ENCODE measurements at regions not wholly inside any gene's neighbourhood (a gene's known extent, or its start where the extent isn't known, plus 50 kb on each side); places are given as distances from the start of the nearest gene placed in this dataset.
A peak's percentile ranks its signal among the peaks of the same experiment; 100 is the strongest.

GRCh38 chr11:44427432-44427831, 117.5 kb upstream of the ALX4 start:
- Histone ChIP-seq H3K27me3 (ENCODE audit: insufficient read depth, low read length) (peaks cover 25% of the 10 kb centered on the region), H2AFZ (ENCODE audit: low read depth, low read length, poor library complexity, severe bottlenecking) (no peak overlapping the region), H3K79me2 (ENCODE audit: insufficient read depth, low read length) (no peaks in the 10 kb centered on the region), H3K9me3 (ENCODE audit: control insufficient read depth in 1 of 2, insufficient read depth in 1 of 2, low read depth in 1 of 2, low read length in 2 of 2) (no peaks in the 10 kb centered on the region), H3K4me3 (replicated peaks in 1 of 2; ENCODE audit: low read depth in 1 of 2, low read length in 2 of 2) (no peak overlapping the region), H3K27ac (ENCODE audit: low read depth, low read length) (no peak overlapping the region), H3K9me2 (ENCODE audit: insufficient read depth) (no peaks in the 10 kb centered on the region), H3K36me3 (ENCODE audit: control insufficient read depth in 1 of 2, insufficient read depth in 2 of 2, low read length in 2 of 2) (no peaks in the 10 kb centered on the region), H3K4me2 (ENCODE audit: low read length) (no peak overlapping the region), H4K20me1 (ENCODE audit: insufficient read depth) (no peaks in the 10 kb centered on the region), H3K4me1 (ENCODE audit: control insufficient read depth in 1 of 2, insufficient read depth in 2 of 2, low read length in 2 of 2) (no peaks in the 10 kb centered on the region), H3K9ac (ENCODE audit: low read length) (no peak overlapping the region)
- no TSS peak for BruUV-seq (replicated peaks)
- peak; percentile 84 for ATAC-seq
- DNase-seq (ENCODE audit: low read depth, low spot score) = no peak
- CTCF ChIA-PET = interaction anchor here (0.9 to 1.6 kb wide), 3 partner anchors 14 to 20 kb away, joined by 3 to 5 read pairs (median 3); no protein-coding TSS in a partner anchor
- POLR2A ChIA-PET = no interaction called here
- peak; percentile 11 to 75 (median 67); a peak in 4 of 6 replicates for TF ChIP-seq CTCF (IDR thresholded peaks at IDR 0.05 in 2 of 3, conservative IDR thresholded peaks at IDR 0.05 in 1 of 3; ENCODE audit: borderline replicate concordance in 1 of 3, insufficient read depth in 1 of 3, low read depth in 2 of 3, low read length in 2 of 3)
- TF ChIP-seq EGR1 (IDR thresholded peaks at IDR 0.05; ENCODE audit: low read depth) = no peak
- TF ChIP-seq TCF7L2 (IDR thresholded peaks at IDR 0.05; ENCODE audit: borderline replicate concordance, extremely low read depth, insufficient read depth, insufficient read length) = no peak
- intact Hi-C loops (cut with micrococcal nuclease) = no loop called here
- RAD21 ChIA-PET (ENCODE audit: low non-redundant PET in 1 of 2, low total read pairs in 2 of 2, uncharacterized antibody in 2 of 2, unreplicated experiment in 2 of 2) = no interaction called here

DNA sequence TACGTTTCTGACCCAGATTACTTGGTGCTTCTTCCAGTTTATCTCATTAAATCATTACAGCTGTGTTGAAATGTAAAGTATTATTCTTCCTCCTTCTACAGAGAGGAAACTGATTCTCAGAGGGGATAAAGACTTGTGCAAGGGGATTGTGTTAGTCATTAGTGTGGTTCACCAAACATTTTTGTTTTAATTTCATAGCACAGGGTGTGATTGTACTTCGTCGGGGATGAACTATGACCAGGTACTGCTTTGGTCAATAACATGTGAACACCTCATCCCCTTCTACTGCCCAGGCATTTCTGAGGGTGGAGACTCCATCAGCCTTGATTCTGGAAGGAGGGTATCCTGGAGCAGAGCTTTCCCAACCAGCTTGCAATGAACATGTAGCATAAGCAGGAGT, 120.2 kb upstream of the ALX4 start:
- ChIA-PET RAD21 (ENCODE audit: low non-redundant PET in 1 of 2, low total read pairs in 2 of 2, uncharacterized antibody in 2 of 2, unreplicated experiment in 2 of 2) (no interaction called here), POLR2A (no interaction called here), CTCF (no interaction called here)
- Histone ChIP-seq H2AFZ (ENCODE audit: low read depth, low read length, poor library complexity, severe bottlenecking) (no peak overlapping the region), H3K27ac (ENCODE audit: low read depth, low read length) (no peak overlapping the region), H3K36me3 (ENCODE audit: control insufficient read depth in 1 of 2, insufficient read depth in 2 of 2, low read length in 2 of 2) (no peaks in the 10 kb centered on the region), H4K20me1 (ENCODE audit: insufficient read depth) (no peaks in the 10 kb centered on the region), H3K4me1 (ENCODE audit: control insufficient read depth in 1 of 2, insufficient read depth in 2 of 2, low read length in 2 of 2) (no peaks in the 10 kb centered on the region), H3K9me2 (ENCODE audit: insufficient read depth) (no peaks in the 10 kb centered on the region), H3K27me3 (ENCODE audit: insufficient read depth, low read length) (peaks cover 50% of the 10 kb centered on the region), H3K79me2 (ENCODE audit: insufficient read depth, low read length) (no peaks in the 10 kb centered on the region), H3K9me3 (ENCODE audit: control insufficient read depth in 1 of 2, insufficient read depth in 1 of 2, low read depth in 1 of 2, low read length in 2 of 2) (no peaks in the 10 kb centered on the region), H3K4me2 (ENCODE audit: low read length) (no peak overlapping the region), H3K9ac (ENCODE audit: low read length) (no peak overlapping the region), H3K4me3 (replicated peaks in 1 of 2; ENCODE audit: low read depth in 1 of 2, low read length in 2 of 2) (no peak overlapping the region)
- BruUV-seq (replicated peaks) = no TSS peak
- intact Hi-C loops (cut with micrococcal nuclease) = no loop called here
- ATAC-seq (no peak), DNase-seq (ENCODE audit: low read depth, low spot score) (no peak)
- TF ChIP-seq POLR2A (IDR thresholded peaks at IDR 0.05; ENCODE audit: borderline replicate concordance, extremely low read depth, insufficient read depth, insufficient read length) (no peak), ELF1 (IDR thresholded peaks at IDR 0.05; ENCODE audit: borderline replicate concordance, low read depth) (no peak)

All from HCT116 (cell line).